Right ventricle myocardium superior (tissue), 1 donor: ENCODE measurements at regions not wholly inside any gene's neighbourhood (a gene's known extent, or its start where the extent isn't known, plus 50 kb on each side); places are given as distances from the start of the nearest gene placed in this dataset.

Experiments
- ATAC-seq: fragments of 200-7000 bp; cut with Tn5 transposase; one replicate; pipeline ENCODE4 v1.9.1; 2020; ENCODE audit warnings: mild to moderate bottlenecking; ENCODE audit not compliant: poor library complexity
- DNase-seq: peaks from one replicate; pipeline ENCODE4 v3.0.0-alpha.2; 2020
- intact Hi-C: fragments of 100-400 bp; cut with DNase I; formaldehyde crosslinking; loops from one replicate; pipeline ENCODE4 v1.11.2; 2022
- donor health status: DM: no; HTN: yes; CAD: no; lungs with severe emphysema.

GRCh38 chr11:106202935-106203620, 125.6 kb downstream of the AASDHPPT start:
- intact Hi-C loops, result no loop called here
- no peak for ATAC-seq
- no peak for DNase-seq

GRCh38 chr11:106208760-106209159, 131.3 kb downstream of the AASDHPPT start:
- ATAC-seq (no peak), DNase-seq (no peak)
- intact Hi-C loops, result no loop called here

- ATAC-seq (no peak), DNase-seq (no peak)
- intact Hi-C loops, result no loop called here
Observed at GRCh38 chr11:106212081-106212480, 134.6 kb downstream of the AASDHPPT start.

GRCh38 chr11:106216281-106216680, 138.8 kb downstream of the AASDHPPT start:
- ATAC-seq (no peak), DNase-seq (peak; percentile 45)

GRCh38 chr11:106217456-106217855, 140.0 kb downstream of the AASDHPPT start:
- ATAC-seq (no peak), DNase-seq (no peak)
- intact Hi-C loops, result no loop called here

More at GRCh38 chr11:106216281-106216680, 138.8 kb downstream of the AASDHPPT start:
- intact Hi-C loops, result no loop called here

GRCh38 chr11:106218106-106218505, 140.6 kb downstream of the AASDHPPT start:
- intact Hi-C loops, result no loop called here
- DNase-seq (no peak), ATAC-seq (no peak)

GRCh38 chr11:106222626-106223025, 145.2 kb downstream of the AASDHPPT start:
- ATAC-seq (no peak), DNase-seq (no peak)
- intact Hi-C loops, result no loop called here

GRCh38 chr11:106224172-106224571, 146.7 kb downstream of the AASDHPPT start:
- ATAC-seq (no peak), DNase-seq (no peak)
- intact Hi-C loops, result no loop called here

- no peak for ATAC-seq
- DNase-seq, result no peak
- intact Hi-C loops, result no loop called here
Observed at GRCh38 chr11:106228996-106229395, 151.5 kb downstream of the AASDHPPT start.

GRCh38 chr11:106231591-106231990, 154.1 kb downstream of the AASDHPPT start:
- ATAC-seq (no peak), DNase-seq (no peak)
- intact Hi-C loops, result no loop called here

GRCh38 chr11:106233191-106233590, 155.7 kb downstream of the AASDHPPT start:
- intact Hi-C loops, result no loop called here
- ATAC-seq, result no peak
- no peak for DNase-seq

- DNase-seq (no peak), ATAC-seq (no peak)
- intact Hi-C loops, result no loop called here
Observed at GRCh38 chr11:106234794-106235193, 157.3 kb downstream of the AASDHPPT start.

- DNase-seq, result no peak
- no peak for ATAC-seq
- intact Hi-C loops, result no loop called here
Observed at GRCh38 chr11:106236295-106236694, 158.8 kb downstream of the AASDHPPT start.

GRCh38 chr11:106238704-106239360, 161.4 kb downstream of the AASDHPPT start:
- DNase-seq (no peak), ATAC-seq (no peak)
- intact Hi-C loops, result no loop called here

- intact Hi-C loops, result no loop called here
- DNase-seq (no peak), ATAC-seq (no peak)
Observed at GRCh38 chr11:106241601-106242257, 164.3 kb downstream of the AASDHPPT start.

GRCh38 chr11:106242718-106243415, 165.4 kb downstream of the AASDHPPT start:
- intact Hi-C loops, result no loop called here

GRCh38 chr11:106246495-106246894, 169.0 kb downstream of the AASDHPPT start:
- DNase-seq (no peak), ATAC-seq (no peak)
- intact Hi-C loops, result no loop called here

More at GRCh38 chr11:106242718-106243415, 165.4 kb downstream of the AASDHPPT start:
- DNase-seq, result no peak
- no peak for ATAC-seq

GRCh38 chr11:106249617-106250239, 172.3 kb downstream of the AASDHPPT start:
- no peak for DNase-seq
- ATAC-seq, result no peak
- intact Hi-C loops, result no loop called here

GRCh38 chr11:106262852-106263251, 185.4 kb downstream of the AASDHPPT start:
- intact Hi-C loops, result no loop called here
- ATAC-seq (no peak), DNase-seq (no peak)
